Fibroblast of mammary gland (primary cell): ENCODE measurements at regions not wholly inside any gene's neighbourhood (a gene's known extent, or its start where the extent isn't known, plus 50 kb on each side); places are given as distances from the start of the nearest gene placed in this dataset.

Source experiments
- DNase-seq: peaks from one replicate; pipeline ENCODE4 v3.0.0-alpha.2; 2010; ENCODE audit warnings: low read depth
- H3K4me3 ChIP-seq: 2 replicates; pipeline ENCODE4 v1.5.1; 2011; ENCODE audit warnings: low read depth, mild to moderate bottlenecking, low read length, moderate library complexity; ENCODE audit not compliant: control insufficient read depth
- CTCF ChIP-seq: conservative IDR thresholded peaks from 2 replicates; pipeline ENCODE4 v1.5.1; 2011; ENCODE audit warnings: low read depth, low read length, inconsistent platforms; ENCODE audit not compliant: control insufficient read depth, insufficient read depth

DNA sequence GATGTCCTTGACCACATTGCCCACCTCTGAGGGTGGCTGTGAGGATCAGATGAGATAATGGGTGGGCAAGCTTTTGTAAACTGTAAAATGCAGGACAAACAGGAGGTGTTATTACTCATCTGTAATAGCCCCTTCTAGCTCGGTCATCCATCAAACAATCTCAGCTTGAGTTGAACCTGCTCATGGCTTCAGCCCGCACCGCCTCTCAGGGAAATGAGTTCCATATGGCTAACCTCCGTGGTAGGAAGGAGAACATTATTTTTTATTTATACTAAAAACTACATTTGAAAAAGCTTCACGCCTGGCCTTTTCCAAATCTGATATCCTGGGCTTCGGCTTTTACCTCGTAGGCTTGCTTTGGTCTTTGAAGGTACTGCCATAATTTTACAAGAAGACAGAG is 116.2 kb upstream of the USP24 start:
- H3K4me3 ChIP-seq, result no peak overlapping the region
- no peak for TF ChIP-seq CTCF
- no peak for DNase-seq

- DNase-seq, result no peak
- TF ChIP-seq CTCF, result no peak
- H3K4me3 ChIP-seq, result no peak overlapping the region
Observed at GRCh38 chr1:55329808-55330432, 114.8 kb upstream of the USP24 start.

- H3K4me3 ChIP-seq, result no peak overlapping the region
- TF ChIP-seq CTCF, result no peak
- no peak for DNase-seq
Observed at GRCh38 chr1:55329091-55329490, 113.9 kb upstream of the USP24 start.

DNA sequence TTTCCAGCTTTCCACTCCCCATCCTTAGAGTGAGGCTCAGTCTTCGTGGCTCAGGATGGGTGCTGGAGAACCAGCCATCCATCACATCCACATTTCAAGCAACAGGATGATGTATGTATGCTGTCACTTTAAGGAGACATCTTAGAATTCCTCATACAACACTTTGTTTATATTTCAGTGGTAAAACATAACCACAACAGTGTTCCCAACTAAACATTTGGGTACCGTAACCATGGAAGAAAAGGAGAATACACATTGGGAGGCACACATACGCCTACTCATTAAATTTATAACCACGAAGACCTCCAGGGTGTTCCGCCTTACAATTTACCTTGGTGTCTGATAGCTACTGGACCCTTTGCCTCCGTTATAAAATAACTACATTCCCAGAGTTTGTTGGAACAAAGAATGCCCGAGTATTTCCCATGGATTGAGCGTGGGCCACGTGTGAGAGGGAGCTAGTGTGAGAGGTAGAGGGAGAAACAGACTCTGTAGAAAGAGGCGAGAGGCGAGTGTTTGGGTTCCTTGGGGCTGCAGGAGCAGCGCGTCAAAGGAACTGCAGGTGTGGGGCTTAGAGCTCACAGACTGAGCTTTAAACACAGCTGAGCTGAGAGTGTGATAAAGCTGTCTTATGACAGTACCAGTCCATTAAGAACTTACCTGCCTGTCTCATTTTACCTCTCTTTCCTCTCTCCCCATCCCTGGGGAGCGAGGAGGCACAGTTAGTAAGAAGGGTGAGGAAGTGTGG is 111.5 kb upstream of the USP24 start:
- no peak overlapping the region for H3K4me3 ChIP-seq
- DNase-seq, result no peak
- no peak for TF ChIP-seq CTCF

GRCh38 chr1:55323760-55324159 is 108.6 kb upstream of the USP24 start:
- no peak overlapping the region for H3K4me3 ChIP-seq
- no peak for DNase-seq
- no peak for TF ChIP-seq CTCF

DNA sequence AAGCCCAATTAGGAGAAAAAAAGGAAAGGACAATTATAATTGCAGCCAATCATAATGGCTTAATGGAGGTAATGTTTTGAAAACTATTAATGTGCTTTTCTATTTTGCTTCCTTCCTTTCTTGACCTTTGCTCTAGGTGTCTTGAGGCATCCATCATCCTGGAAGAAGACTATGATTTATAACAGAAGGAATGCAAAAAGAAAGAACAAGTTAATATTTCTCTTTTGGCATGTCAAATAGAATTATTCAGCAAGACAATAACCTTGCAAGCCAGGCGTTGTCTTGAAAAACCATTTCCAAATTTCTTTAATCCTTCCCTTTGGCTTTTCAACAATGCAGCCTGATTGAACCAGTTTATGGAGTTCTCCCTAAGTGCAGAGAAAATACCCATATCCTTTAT is 107.7 kb upstream of the USP24 start:
- DNase-seq, result no peak
- H3K4me3 ChIP-seq, result no peak overlapping the region
- TF ChIP-seq CTCF, result no peak
